ENCODE measurements at regions not wholly inside any gene's neighbourhood (a gene's known extent, or its start where the extent isn't known, plus 50 kb on each side); places are given as distances from the start of the nearest gene placed in this dataset.

DNA sequence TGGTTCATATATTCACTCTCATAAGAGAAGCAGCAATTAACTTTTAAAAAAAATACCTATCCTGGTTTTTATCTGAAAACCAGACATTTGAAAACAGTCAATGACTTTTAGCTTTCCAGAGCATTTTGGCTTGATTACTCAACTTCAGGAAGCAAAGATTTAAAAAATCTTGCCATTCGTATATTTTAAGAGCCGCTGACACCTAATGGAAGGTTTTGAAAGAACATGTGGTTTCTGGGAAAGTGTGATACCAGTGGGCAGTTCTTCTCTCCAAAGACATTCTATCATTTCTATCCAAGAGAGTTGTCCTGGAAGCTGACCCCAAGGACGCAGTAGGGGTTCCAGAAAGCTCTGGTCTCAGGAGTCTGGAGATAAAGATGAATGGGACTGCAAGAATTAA is 234.7 kb downstream of the TTC32 start:
- DNase-seq, result no peak
- Histone ChIP-seq H3K27ac (ENCODE audit: insufficient read depth in 1 of 2, low read depth in 1 of 2, low read length in 2 of 2, poor library complexity in 1 of 2, severe bottlenecking in 2 of 2) (no peak overlapping the region), H3K4me1 (ENCODE audit: control extremely low read depth in 1 of 4, control insufficient read depth in 4 of 4, insufficient read depth in 4 of 4, low read length in 3 of 4) (no peaks in the 10 kb centered on the region), H3K36me3 (ENCODE audit: control insufficient read depth in 4 of 4, insufficient read depth in 4 of 4, low read length in 3 of 4) (no peaks in the 10 kb centered on the region), H3K4me3 (ENCODE audit: control insufficient read depth in 1 of 7, extremely low read depth in 1 of 7, insufficient read depth in 4 of 7, low read depth in 2 of 7, low read length in 6 of 7) (no peak overlapping the region), H3K9me3 (ENCODE audit: control extremely low read depth in 1 of 5, control insufficient read depth in 4 of 5, insufficient read depth in 2 of 5, low read depth in 1 of 5, low read length in 4 of 5) (no peaks in the 10 kb centered on the region), H3K27me3 (replicated peaks in 2 of 5; ENCODE audit: control insufficient read depth in 4 of 5, insufficient read depth in 5 of 5, low read length in 4 of 5) (peaks cover 4 to 50% (median 17%) of the 10 kb centered on the region in 5 experiments)
- WGBS (ENCODE audit: insufficient coverage), result 60% methylated on average over 1 of the region's 3 CpGs
- ChIA-PET POLR2A (no interaction called here), CTCF (no interaction called here)

GRCh38 chr2:19664646-19665045 is 237.1 kb downstream of the TTC32 start:
- ChIA-PET POLR2A (no interaction called here), CTCF (interaction anchor here (1.2 kb wide), 1 partner anchor 18 kb away, joined by 3 read pairs; no protein-coding TSS in a partner anchor)
- Histone ChIP-seq H3K27ac (ENCODE audit: insufficient read depth in 1 of 2, low read depth in 1 of 2, low read length in 2 of 2, poor library complexity in 1 of 2, severe bottlenecking in 2 of 2) (no peak overlapping the region), H3K27me3 (replicated peaks in 2 of 5; ENCODE audit: control insufficient read depth in 4 of 5, insufficient read depth in 5 of 5, low read length in 4 of 5) (peaks cover 0 to 39% (median 13%) of the 10 kb centered on the region in 5 experiments), H3K9me3 (ENCODE audit: control extremely low read depth in 1 of 5, control insufficient read depth in 4 of 5, insufficient read depth in 2 of 5, low read depth in 1 of 5, low read length in 4 of 5) (no peaks in the 10 kb centered on the region), H3K4me1 (ENCODE audit: control extremely low read depth in 1 of 4, control insufficient read depth in 4 of 4, insufficient read depth in 4 of 4, low read length in 3 of 4) (no peaks in the 10 kb centered on the region), H3K36me3 (ENCODE audit: control insufficient read depth in 4 of 4, insufficient read depth in 4 of 4, low read length in 3 of 4) (no peaks in the 10 kb centered on the region), H3K4me3 (ENCODE audit: control insufficient read depth in 1 of 7, extremely low read depth in 1 of 7, insufficient read depth in 4 of 7, low read depth in 2 of 7, low read length in 6 of 7) (no peak overlapping the region)
- WGBS (ENCODE audit: insufficient coverage), result 97% methylated on average over 4 of the region's 4 CpGs
- no peak for DNase-seq

DNA sequence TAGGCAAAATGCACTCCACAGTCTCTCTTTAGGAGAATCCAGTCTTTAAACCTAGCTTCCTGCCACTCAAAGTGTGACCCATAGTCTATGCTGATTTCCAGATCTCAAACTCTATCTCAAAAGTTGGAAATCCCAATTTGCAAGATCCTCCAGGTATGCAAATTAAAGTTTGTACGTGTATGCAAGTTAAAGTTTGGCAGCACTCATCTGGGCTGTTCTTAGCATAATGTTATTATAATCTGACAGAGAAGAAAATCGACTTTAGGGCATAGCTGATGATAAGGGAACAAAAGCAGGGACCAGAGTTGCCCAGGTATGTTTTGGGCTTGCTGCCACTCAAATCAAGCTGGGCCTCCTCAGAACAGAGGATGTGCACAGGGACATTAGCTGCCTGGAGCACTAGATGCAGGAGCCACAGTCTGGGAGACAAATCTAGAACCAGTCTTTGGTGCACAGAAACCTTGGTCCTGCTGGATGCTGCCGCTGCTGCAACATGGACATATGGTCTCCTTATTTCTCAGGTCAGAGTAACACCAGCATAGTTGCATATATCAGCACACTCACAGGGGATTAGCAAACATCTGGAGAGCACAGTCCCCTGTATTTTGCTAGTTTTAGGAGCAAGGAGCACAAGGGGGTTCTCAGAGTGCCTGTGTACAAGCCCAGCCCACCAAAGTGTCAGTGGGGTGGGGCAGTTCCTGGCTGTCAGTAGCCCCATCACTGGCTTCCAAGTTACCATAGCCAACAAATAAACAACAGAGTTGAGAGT is 242.6 kb downstream of the TTC32 start:
- POLR2A ChIA-PET, result no interaction called here

DNA sequence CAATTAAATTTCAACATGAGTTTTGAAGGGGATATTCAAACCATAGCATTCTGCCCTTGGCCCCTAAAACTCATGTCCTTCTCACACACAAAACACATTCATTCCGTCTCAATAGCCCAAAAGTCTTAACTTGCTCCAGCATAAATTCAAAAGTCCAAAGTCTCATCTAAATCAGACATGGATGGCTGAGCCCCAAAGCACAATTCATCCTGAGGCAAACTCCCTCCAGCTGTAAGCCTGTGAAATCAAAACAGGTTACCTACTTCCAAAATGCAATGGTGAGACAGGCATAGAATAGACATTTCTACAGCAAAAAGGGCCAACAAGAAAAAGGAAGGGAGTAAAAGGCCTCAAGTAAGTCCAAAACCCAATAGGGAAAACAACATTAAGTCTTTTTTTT is 245.8 kb downstream of the TTC32 start:
- no CpG with 5 or more reads among the region's 1 CpG for WGBS (ENCODE audit: insufficient coverage)
- POLR2A ChIA-PET, result no interaction called here
- H3K36me3 ChIP-seq (ENCODE audit: control insufficient read depth in 4 of 4, insufficient read depth in 4 of 4, low read length in 3 of 4), result no peaks in the 10 kb centered on the region
- H3K27ac ChIP-seq (ENCODE audit: insufficient read depth in 1 of 2, low read depth in 1 of 2, low read length in 2 of 2, poor library complexity in 1 of 2, severe bottlenecking in 2 of 2), result no peak overlapping the region
- DNase-seq, result no peak
- H3K27me3 ChIP-seq (replicated peaks in 2 of 5; ENCODE audit: control insufficient read depth in 4 of 5, insufficient read depth in 5 of 5, low read length in 4 of 5), result peaks cover 0 to 4% (median 0%) of the 10 kb centered on the region in 5 experiments
- CTCF ChIA-PET, result no interaction called here
- H3K4me1 ChIP-seq (ENCODE audit: control extremely low read depth in 1 of 4, control insufficient read depth in 4 of 4, insufficient read depth in 4 of 4, low read length in 3 of 4), result no peaks in the 10 kb centered on the region
- no peaks in the 10 kb centered on the region for H3K9me3 ChIP-seq (ENCODE audit: control extremely low read depth in 1 of 5, control insufficient read depth in 4 of 5, insufficient read depth in 2 of 5, low read depth in 1 of 5, low read length in 4 of 5)
- H3K4me3 ChIP-seq (ENCODE audit: control insufficient read depth in 1 of 7, extremely low read depth in 1 of 7, insufficient read depth in 4 of 7, low read depth in 2 of 7, low read length in 6 of 7), result no peak overlapping the region

More for the DNA sequence above, 242.6 kb downstream of the TTC32 start:
- Histone ChIP-seq H3K4me1 (ENCODE audit: control extremely low read depth in 1 of 4, control insufficient read depth in 4 of 4, insufficient read depth in 4 of 4, low read length in 3 of 4) (no peaks in the 10 kb centered on the region), H3K4me3 (ENCODE audit: control insufficient read depth in 1 of 7, extremely low read depth in 1 of 7, insufficient read depth in 4 of 7, low read depth in 2 of 7, low read length in 6 of 7) (no peak overlapping the region), H3K36me3 (ENCODE audit: control insufficient read depth in 4 of 4, insufficient read depth in 4 of 4, low read length in 3 of 4) (no peaks in the 10 kb centered on the region), H3K9me3 (ENCODE audit: control extremely low read depth in 1 of 5, control insufficient read depth in 4 of 5, insufficient read depth in 2 of 5, low read depth in 1 of 5, low read length in 4 of 5) (no peaks in the 10 kb centered on the region), H3K27me3 (replicated peaks in 2 of 5; ENCODE audit: control insufficient read depth in 4 of 5, insufficient read depth in 5 of 5, low read length in 4 of 5) (peaks cover 0 to 4% (median 0%) of the 10 kb centered on the region in 5 experiments), H3K27ac (ENCODE audit: insufficient read depth in 1 of 2, low read depth in 1 of 2, low read length in 2 of 2, poor library complexity in 1 of 2, severe bottlenecking in 2 of 2) (no peak overlapping the region)
- WGBS (ENCODE audit: insufficient coverage), result 97% methylated on average over 3 of the region's 3 CpGs
- CTCF ChIA-PET, result no interaction called here
- no peak for DNase-seq

- no peak overlapping the region for H3K27ac ChIP-seq (ENCODE audit: insufficient read depth in 1 of 2, low read depth in 1 of 2, low read length in 2 of 2, poor library complexity in 1 of 2, severe bottlenecking in 2 of 2)
- H3K4me1 ChIP-seq (ENCODE audit: control extremely low read depth in 1 of 4, control insufficient read depth in 4 of 4, insufficient read depth in 4 of 4, low read length in 3 of 4), result no peaks in the 10 kb centered on the region
- no peak for DNase-seq
- H3K27me3 ChIP-seq (replicated peaks in 2 of 5; ENCODE audit: control insufficient read depth in 4 of 5, insufficient read depth in 5 of 5, low read length in 4 of 5), result peaks cover 0 to 3% (median 0%) of the 10 kb centered on the region in 5 experiments
- H3K9me3 ChIP-seq (ENCODE audit: control extremely low read depth in 1 of 5, control insufficient read depth in 4 of 5, insufficient read depth in 2 of 5, low read depth in 1 of 5, low read length in 4 of 5), result no peaks in the 10 kb centered on the region
- POLR2A ChIA-PET, result no interaction called here
- CTCF ChIA-PET, result no interaction called here
- H3K36me3 ChIP-seq (ENCODE audit: control insufficient read depth in 4 of 4, insufficient read depth in 4 of 4, low read length in 3 of 4), result no peaks in the 10 kb centered on the region
- 95% methylated on average over 9 of the region's 9 CpGs for WGBS (ENCODE audit: insufficient coverage)
- H3K4me3 ChIP-seq (ENCODE audit: control insufficient read depth in 1 of 7, extremely low read depth in 1 of 7, insufficient read depth in 4 of 7, low read depth in 2 of 7, low read length in 6 of 7), result no peak overlapping the region
Observed at GRCh38 chr2:19654310-19655090, 247.3 kb downstream of the TTC32 start.

- Histone ChIP-seq H3K9me3 (ENCODE audit: control extremely low read depth in 1 of 5, control insufficient read depth in 4 of 5, insufficient read depth in 2 of 5, low read depth in 1 of 5, low read length in 4 of 5) (no peaks in the 10 kb centered on the region), H3K27me3 (replicated peaks in 2 of 5; ENCODE audit: control insufficient read depth in 4 of 5, insufficient read depth in 5 of 5, low read length in 4 of 5) (no peaks in the 10 kb centered on the region), H3K36me3 (ENCODE audit: control insufficient read depth in 4 of 4, insufficient read depth in 4 of 4, low read length in 3 of 4) (no peaks in the 10 kb centered on the region), H3K4me3 (ENCODE audit: control insufficient read depth in 1 of 7, extremely low read depth in 1 of 7, insufficient read depth in 4 of 7, low read depth in 2 of 7, low read length in 6 of 7) (no peak overlapping the region), H3K27ac (ENCODE audit: insufficient read depth in 1 of 2, low read depth in 1 of 2, low read length in 2 of 2, poor library complexity in 1 of 2, severe bottlenecking in 2 of 2) (no peak overlapping the region), H3K4me1 (ENCODE audit: control extremely low read depth in 1 of 4, control insufficient read depth in 4 of 4, insufficient read depth in 4 of 4, low read length in 3 of 4) (no peaks in the 10 kb centered on the region)
- no peak for DNase-seq
- WGBS (ENCODE audit: insufficient coverage), result 91% methylated on average over 10 of the region's 10 CpGs
- CTCF ChIA-PET, result no interaction called here
- POLR2A ChIA-PET, result no interaction called here
Observed at GRCh38 chr2:19653509-19653908, 248.3 kb downstream of the TTC32 start.

- Histone ChIP-seq H3K4me3 (ENCODE audit: control insufficient read depth in 1 of 7, extremely low read depth in 1 of 7, insufficient read depth in 4 of 7, low read depth in 2 of 7, low read length in 6 of 7) (no peak overlapping the region), H3K36me3 (ENCODE audit: control insufficient read depth in 4 of 4, insufficient read depth in 4 of 4, low read length in 3 of 4) (no peaks in the 10 kb centered on the region), H3K9me3 (ENCODE audit: control extremely low read depth in 1 of 5, control insufficient read depth in 4 of 5, insufficient read depth in 2 of 5, low read depth in 1 of 5, low read length in 4 of 5) (no peaks in the 10 kb centered on the region), H3K27me3 (replicated peaks in 2 of 5; ENCODE audit: control insufficient read depth in 4 of 5, insufficient read depth in 5 of 5, low read length in 4 of 5) (no peaks in the 10 kb centered on the region), H3K27ac (ENCODE audit: insufficient read depth in 1 of 2, low read depth in 1 of 2, low read length in 2 of 2, poor library complexity in 1 of 2, severe bottlenecking in 2 of 2) (no peak overlapping the region), H3K4me1 (ENCODE audit: control extremely low read depth in 1 of 4, control insufficient read depth in 4 of 4, insufficient read depth in 4 of 4, low read length in 3 of 4) (no peaks in the 10 kb centered on the region)
- CTCF ChIA-PET, result no interaction called here
- no CpG with 5 or more reads among the region's 1 CpG for WGBS (ENCODE audit: insufficient coverage)
- POLR2A ChIA-PET, result no interaction called here
- no peak for DNase-seq
Observed at GRCh38 chr2:19652811-19653210, 249.0 kb downstream of the TTC32 start.
